ENCODE measurements at regions not wholly inside any gene's neighbourhood (a gene's known extent, or its start where the extent isn't known, plus 50 kb on each side); places are given as distances from the start of the nearest gene placed in this dataset.

GRCh38 chrX:69046996-69047490, 118.2 kb downstream of the PJA1 start:
- WGBS (ENCODE audit: insufficient coverage, insufficient replicate concordance, low lambda C conversion rate, missing lambda C conversion rate): 0% methylated on average over 1 of the region's 1 CpG
- in situ Hi-C loops (cut with MboI): no loop called here
- Histone ChIP-seq H3K4me1 (ENCODE audit: control insufficient read depth, insufficient read depth, low read length) (no peaks in the 10 kb centered on the region), H2AFZ (ENCODE audit: control insufficient read depth, low read depth, low read length) (no peak overlapping the region), H3K9me3 (replicated peaks; ENCODE audit: control insufficient read depth, insufficient read depth, low read length) (no peaks in the 10 kb centered on the region), H3K27me3 (replicated peaks in 1 of 2; ENCODE audit: control insufficient read depth in 2 of 2, insufficient read depth in 2 of 2, low read length in 1 of 2) (0 out of 4 replicates have a peak, but pooled peaks cover 0 to 2% of the 10 kb centered on the region in 2 experiments), H3K9ac (ENCODE audit: control insufficient read depth, insufficient read depth, low read length) (no peak overlapping the region), H3K4me3 (no peak overlapping the region), H3K79me2 (ENCODE audit: control insufficient read depth, insufficient read depth, low read length) (no peaks in the 10 kb centered on the region), H3K27ac (ENCODE audit: control insufficient read depth, insufficient read depth) (no peak overlapping the region), H4K20me1 (ENCODE audit: control insufficient read depth, insufficient read depth) (no peaks in the 10 kb centered on the region), H3K4me2 (ENCODE audit: control insufficient read depth, insufficient read depth) (no peak overlapping the region), H3K36me3 (ENCODE audit: control insufficient read depth in 2 of 2, insufficient read depth in 2 of 2, low read length in 1 of 2) (no peaks in the 10 kb centered on the region)
- ChIA-PET CTCF (no interaction called here), POLR2A (no interaction called here), RAD21 (ENCODE audit: unreplicated experiment) (no interaction called here), SMC1A (ENCODE audit: uncharacterized antibody, unreplicated experiment) (no interaction called here)
- no peak for DNase-seq (ENCODE audit: low read depth, low spot score)
- no peak for FAIRE-seq
- TF ChIP-seq ZNF622 (IDR thresholded peaks at IDR 0.05) (no peak), ZBTB33 (IDR thresholded peaks at IDR 0.05) (no peak), SMAD5 (IDR thresholded peaks at IDR 0.05; ENCODE audit: low read depth) (no peak), ZNF384 (IDR thresholded peaks at IDR 0.05; ENCODE audit: borderline replicate concordance, low read depth, low read length) (no peak), STAT3 (IDR thresholded peaks at IDR 0.05; ENCODE audit: low read depth, low read length) (no peak)
- BruUV-seq (replicated peaks): no TSS peak
- ATAC-seq: no peak
- intact Hi-C loops (cut with micrococcal nuclease; ENCODE audit: unreplicated experiment): no loop called here

All from GM12878 (cell line).